ENCODE measurements at regions not wholly inside any gene's neighbourhood (a gene's known extent, or its start where the extent isn't known, plus 50 kb on each side); places are given as distances from the start of the nearest gene placed in this dataset.

- TF ChIP-seq POLR2AphosphoS5 (IDR thresholded peaks at IDR 0.05): no peak
- no peak for TF ChIP-seq POLR2A (IDR thresholded peaks at IDR 0.05)
- H3K9me3 ChIP-seq: no peaks in the 10 kb centered on the region
- no peaks in the 10 kb centered on the region for H3K36me3 ChIP-seq
- H3K27me3 ChIP-seq: no peaks in the 10 kb centered on the region
- H3K4me3 ChIP-seq: no peak overlapping the region
- intact Hi-C loops (cut with DNase I; ENCODE audit: low total_unique reads): no loop called here
- no peak overlapping the region for H3K27ac ChIP-seq
- H3K4me1 ChIP-seq: no peaks in the 10 kb centered on the region
- DNase-seq (ENCODE audit: low spot score in 2 of 2): no peak
Measured at GRCh38 chr3:154018100-154018696, 103.0 kb upstream of the ARHGEF26 start.

- Histone ChIP-seq H3K27ac (no peak overlapping the region), H3K4me1 (no peaks in the 10 kb centered on the region), H3K9me3 (no peaks in the 10 kb centered on the region), H3K4me3 (no peak overlapping the region), H3K27me3 (no peaks in the 10 kb centered on the region), H3K36me3 (no peaks in the 10 kb centered on the region)
- no peak for TF ChIP-seq CTCF (IDR thresholded peaks at IDR 0.05)
- TF ChIP-seq POLR2AphosphoS5 (IDR thresholded peaks at IDR 0.05): no peak
- TF ChIP-seq POLR2A (IDR thresholded peaks at IDR 0.05): no peak
- no peak for DNase-seq (ENCODE audit: low spot score in 2 of 2)
- intact Hi-C loops (cut with DNase I; ENCODE audit: low total_unique reads): no loop called here
Measured at GRCh38 chr3:154022606-154023005, 98.6 kb upstream of the ARHGEF26 start.

- no peaks in the 10 kb centered on the region for H3K27me3 ChIP-seq
- no peaks in the 10 kb centered on the region for H3K4me1 ChIP-seq
- intact Hi-C loops (cut with DNase I; ENCODE audit: low total_unique reads): no loop called here
- H3K9me3 ChIP-seq: no peaks in the 10 kb centered on the region
- no peak overlapping the region for H3K27ac ChIP-seq
- TF ChIP-seq CTCF (IDR thresholded peaks at IDR 0.05) (no peak), POLR2A (IDR thresholded peaks at IDR 0.05) (no peak), POLR2AphosphoS5 (IDR thresholded peaks at IDR 0.05) (no peak)
- no peaks in the 10 kb centered on the region for H3K36me3 ChIP-seq
- no peak for DNase-seq (ENCODE audit: low spot score in 2 of 2)
- H3K4me3 ChIP-seq: no peak overlapping the region
Measured at GRCh38 chr3:154023148-154023547, 98.0 kb upstream of the ARHGEF26 start.

GRCh38 chr3:154025007-154025406 is 96.2 kb upstream of the ARHGEF26 start:
- DNase-seq (ENCODE audit: low spot score in 2 of 2): no peak
- H3K4me3 ChIP-seq: no peak overlapping the region
- H3K9me3 ChIP-seq: no peaks in the 10 kb centered on the region
- H3K27ac ChIP-seq: no peak overlapping the region
- no peaks in the 10 kb centered on the region for H3K4me1 ChIP-seq
- intact Hi-C loops (cut with DNase I; ENCODE audit: low total_unique reads): no loop called here
- H3K36me3 ChIP-seq: no peaks in the 10 kb centered on the region
- H3K27me3 ChIP-seq: no peaks in the 10 kb centered on the region
- TF ChIP-seq POLR2AphosphoS5 (IDR thresholded peaks at IDR 0.05): no peak
- TF ChIP-seq CTCF (IDR thresholded peaks at IDR 0.05): no peak
- no peak for TF ChIP-seq POLR2A (IDR thresholded peaks at IDR 0.05)

- Histone ChIP-seq H3K36me3 (no peaks in the 10 kb centered on the region), H3K4me1 (no peaks in the 10 kb centered on the region), H3K27ac (no peak overlapping the region), H3K27me3 (no peaks in the 10 kb centered on the region), H3K4me3 (no peak overlapping the region), H3K9me3 (no peaks in the 10 kb centered on the region)
- DNase-seq (ENCODE audit: low spot score in 2 of 2): no peak
- intact Hi-C loops (cut with DNase I; ENCODE audit: low total_unique reads): loop anchor here (10.0 kb wide), 1 partner anchor 1925 kb away; no protein-coding TSS in a partner anchor
- TF ChIP-seq POLR2A (IDR thresholded peaks at IDR 0.05): no peak
Measured at GRCh38 chr3:154029926-154030325, 91.3 kb upstream of the ARHGEF26 start.

GRCh38 chr3:154034797-154035330 is 86.3 kb upstream of the ARHGEF26 start:
- H3K4me1 ChIP-seq: no peaks in the 10 kb centered on the region
- H3K36me3 ChIP-seq: no peaks in the 10 kb centered on the region
- no peaks in the 10 kb centered on the region for H3K27me3 ChIP-seq

More at GRCh38 chr3:154034797-154035330, 86.3 kb upstream of the ARHGEF26 start:
- TF ChIP-seq CTCF (IDR thresholded peaks at IDR 0.05) (no peak), POLR2A (IDR thresholded peaks at IDR 0.05) (no peak)
- Histone ChIP-seq H3K9me3 (no peaks in the 10 kb centered on the region), H3K4me3 (no peak overlapping the region), H3K27ac (no peak overlapping the region)
- no peak for DNase-seq (ENCODE audit: low spot score in 2 of 2)
- intact Hi-C loops (cut with DNase I; ENCODE audit: low total_unique reads): loop anchor here (5.0 to 10.0 kb wide), 2 partner anchors 958 to 1930 kb away; no protein-coding TSS in a partner anchor

Measured in breast epithelium (tissue), 4 donors.